PC-3 (cell line): ENCODE measurements at regions not wholly inside any gene's neighbourhood (a gene's known extent, or its start where the extent isn't known, plus 50 kb on each side); places are given as distances from the start of the nearest gene placed in this dataset.

Source experiments
- CTCF ChIP-seq: fragments of 300-600 bp; sonication (generic); conservative IDR thresholded peaks from 2 replicates; pipeline ENCODE4 v1.5.1; 2017; ENCODE audit warnings: antibody characterized with exemption, low read depth, mild to moderate bottlenecking, low read length
- EZH2 ChIP-seq: fragments of 300-600 bp; sonication (generic); IDR thresholded peaks from one replicate; pipeline ENCODE4 v1.6.1; 2017; ENCODE audit warnings: antibody characterized with exemption, mild to moderate bottlenecking, low read length; ENCODE audit not compliant: unreplicated experiment
- EZH2phosphoT487 ChIP-seq: fragments of 300-600 bp; sonication (generic); IDR thresholded peaks from 2 replicates; pipeline ENCODE4 v1.6.1; 2018; ENCODE audit warnings: mild to moderate bottlenecking, antibody characterized with exemption, low read length, borderline replicate concordance

GRCh38 chr10:28400681-28401080 is 97.8 kb upstream of the MPP7 start:
- no peak for TF ChIP-seq CTCF
- no peak for TF ChIP-seq EZH2
- no peak for TF ChIP-seq EZH2phosphoT487
